Naive thymus-derived CD8-positive, alpha-beta T cell (primary cell): ENCODE measurements at regions not wholly inside any gene's neighbourhood (a gene's known extent, or its start where the extent isn't known, plus 50 kb on each side); places are given as distances from the start of the nearest gene placed in this dataset.

Experiments used
- ATAC-seq, 2 donors: fragments of 150-1000 bp; cut with Tn5 transposase in 1 of 2; sonication (Bioruptor Pico), chemical (Tn5 transposase) in 1 of 2; 1 replicate in 1 of 2; 2 replicates in 1 of 2; pipeline ENCODE4 v1.10.0; 2021; ENCODE audit warnings: mild to moderate bottlenecking in 2 of 2, moderate library complexity in 2 of 2
- POLR2A ChIA-PET: fragments of 350-600 bp; sonication (Branson Sonifier 250); formaldehyde crosslinking; loops from one replicate; lab custom pipeline; 2021; ENCODE audit warnings: antibody characterized with exemption; lab: Charles Lee
- DNase-seq, 10 donors: peaks; one replicate each; pipeline versions ENCODE4 v3.0.0 to v3.0.0-alpha.2; 2020 to 2022
- H3K27ac Mint-ChIP-seq, 10 donors: one replicate each; pipeline ENCODE4 v1.8.0; 2020 to 2022; ENCODE audit warnings: mild to moderate bottlenecking in 10 of 10, mixed read lengths in 10 of 10, moderate library complexity in 4 of 10, inconsistent platforms in 1 of 10
- H3K27me3 Mint-ChIP-seq, 5 donors: one replicate each; pipeline ENCODE4 v1.8.0; 2021 to 2022; ENCODE audit warnings: mixed read lengths in 5 of 5
- H3K36me3 Mint-ChIP-seq, 3 donors: one replicate each; pipeline ENCODE4 v1.8.0; 2020 to 2022; ENCODE audit warnings: mixed read lengths in 3 of 3, mild to moderate bottlenecking in 2 of 3, inconsistent platforms in 1 of 3
- H3K4me1 Mint-ChIP-seq, 4 donors: one replicate each; pipeline ENCODE4 v1.8.0; 2021 to 2022; ENCODE audit warnings: mixed read lengths in 4 of 4
- H3K4me3 Mint-ChIP-seq, 10 donors: one replicate each; pipeline ENCODE4 v1.8.0; 2020 to 2022; ENCODE audit warnings: mild to moderate bottlenecking in 10 of 10, mixed read lengths in 10 of 10, moderate library complexity in 6 of 10, inconsistent platforms in 1 of 10
- H3K9me3 Mint-ChIP-seq, 9 donors: one replicate each; pipeline ENCODE4 v1.8.0; 2020 to 2022; ENCODE audit warnings: mixed read lengths in 9 of 9, mild to moderate bottlenecking in 3 of 9, inconsistent platforms in 1 of 9, moderate library complexity in 1 of 9

- POLR2A ChIA-PET, result no interaction called here
- DNase-seq (no peak), ATAC-seq (no peak)
- Mint-ChIP-seq H3K4me3 (no peak overlapping the region), H3K27ac (no peak overlapping the region), H3K9me3 (no peaks in the 10 kb centered on the region), H3K27me3 (no peaks in the 10 kb centered on the region), H3K36me3 (no peaks in the 10 kb centered on the region), H3K4me1 (peaks cover 0 to 7% (median 3%) of the 10 kb centered on the region in 4 donors)
Observed at GRCh38 chr2:30396436-30397232, 50.4 kb upstream of the LCLAT1 start.
